ENCODE measurements at regions not wholly inside any gene's neighbourhood (a gene's known extent, or its start where the extent isn't known, plus 50 kb on each side); places are given as distances from the start of the nearest gene placed in this dataset.

- Histone ChIP-seq H3K27me3 (ENCODE audit: insufficient read depth, low read length) (no peaks in the 10 kb centered on the region), H3K36me3 (ENCODE audit: insufficient read depth, low read length) (no peaks in the 10 kb centered on the region), H3K4me1 (ENCODE audit: insufficient read depth, low read length) (no peaks in the 10 kb centered on the region), H3K27ac (ENCODE audit: low read depth, low read length) (no peak overlapping the region), H3K79me2 (ENCODE audit: insufficient read depth, low read length) (no peaks in the 10 kb centered on the region), H4K20me1 (ENCODE audit: insufficient read depth, low read length) (no peaks in the 10 kb centered on the region), H3K9ac (ENCODE audit: low read length) (no peak overlapping the region), H3K9me3 (ENCODE audit: insufficient read depth, low read depth, low read length) (no peaks in the 10 kb centered on the region), H2AFZ (ENCODE audit: low read depth, low read length) (no peak overlapping the region), H3K4me3 (ENCODE audit: insufficient read depth, low read depth, low read length) (no peak overlapping the region), H3K4me2 (ENCODE audit: low read length) (no peak overlapping the region)
- no peaks in the 10 kb centered on the region for H3K9me3 Mint-ChIP-seq (ENCODE audit: unreplicated experiment)
- DNase-seq (ENCODE audit: low read depth) (no peak), FAIRE-seq (no peak)
- H3K27ac Mint-ChIP-seq (ENCODE audit: unreplicated experiment) = no peak overlapping the region
- peaks cover 5% of the 10 kb centered on the region for H3K4me1 Mint-ChIP-seq (ENCODE audit: low read depth, unreplicated experiment)
- TF ChIP-seq EZH2 (IDR thresholded peaks at IDR 0.05; ENCODE audit: insufficient read depth, low read length) = no peak
- TF ChIP-seq, protein P1, sequence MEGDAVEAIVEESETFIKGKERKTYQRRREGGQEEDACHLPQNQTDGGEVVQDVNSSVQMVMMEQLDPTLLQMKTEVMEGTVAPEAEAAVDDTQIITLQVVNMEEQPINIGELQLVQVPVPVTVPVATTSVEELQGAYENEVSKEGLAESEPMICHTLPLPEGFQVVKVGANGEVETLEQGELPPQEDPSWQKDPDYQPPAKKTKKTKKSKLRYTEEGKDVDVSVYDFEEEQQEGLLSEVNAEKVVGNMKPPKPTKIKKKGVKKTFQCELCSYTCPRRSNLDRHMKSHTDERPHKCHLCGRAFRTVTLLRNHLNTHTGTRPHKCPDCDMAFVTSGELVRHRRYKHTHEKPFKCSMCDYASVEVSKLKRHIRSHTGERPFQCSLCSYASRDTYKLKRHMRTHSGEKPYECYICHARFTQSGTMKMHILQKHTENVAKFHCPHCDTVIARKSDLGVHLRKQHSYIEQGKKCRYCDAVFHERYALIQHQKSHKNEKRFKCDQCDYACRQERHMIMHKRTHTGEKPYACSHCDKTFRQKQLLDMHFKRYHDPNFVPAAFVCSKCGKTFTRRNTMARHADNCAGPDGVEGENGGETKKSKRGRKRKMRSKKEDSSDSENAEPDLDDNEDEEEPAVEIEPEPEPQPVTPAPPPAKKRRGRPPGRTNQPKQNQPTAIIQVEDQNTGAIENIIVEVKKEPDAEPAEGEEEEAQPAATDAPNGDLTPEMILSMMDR (IDR thresholded peaks at IDR 0.05; ENCODE audit: insufficient read depth, low read depth, low read length) = no peak
- no peaks in the 10 kb centered on the region for H3K36me3 Mint-ChIP-seq (ENCODE audit: low read depth, unreplicated experiment)
- H3K4me3 Mint-ChIP-seq (ENCODE audit: unreplicated experiment) = no peak overlapping the region
- H3K27me3 Mint-ChIP-seq (ENCODE audit: low read depth, unreplicated experiment) = no peaks in the 10 kb centered on the region
Observed at GRCh38 chr9:84061613-84062193, 81.1 kb downstream of the RMI1 start.

DNA sequence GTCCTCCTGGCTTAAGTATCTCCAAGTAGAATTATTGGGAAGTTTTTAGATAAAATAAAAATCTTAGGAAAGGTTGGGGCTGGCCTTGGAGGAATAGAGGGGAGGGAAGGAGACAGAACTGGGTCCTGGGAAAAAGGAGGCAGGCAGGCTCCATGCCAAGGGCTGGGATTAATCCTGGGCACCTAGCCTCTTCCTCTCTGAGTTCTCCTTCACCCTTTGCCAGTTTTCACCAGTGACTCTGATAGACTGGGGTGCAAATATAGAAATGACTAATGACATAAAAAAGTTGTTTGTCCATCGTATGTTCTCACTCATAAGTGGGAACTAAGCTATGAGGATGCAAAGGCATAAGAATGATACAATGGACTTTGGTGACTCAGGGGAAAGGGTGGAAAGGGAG is 81.9 kb downstream of the RMI1 start:
- no peak for FAIRE-seq
- no peaks in the 10 kb centered on the region for H3K36me3 ChIP-seq (ENCODE audit: insufficient read depth, low read length)

GRCh38 chr9:84067821-84068220 is 87.2 kb downstream of the RMI1 start:
- H3K27me3 Mint-ChIP-seq (ENCODE audit: low read depth, unreplicated experiment) = no peaks in the 10 kb centered on the region
- TF ChIP-seq, protein P1 (IDR thresholded peaks at IDR 0.05; ENCODE audit: insufficient read depth, low read depth, low read length) = no peak
- no peak for TF ChIP-seq EZH2 (IDR thresholded peaks at IDR 0.05; ENCODE audit: insufficient read depth, low read length)
- Histone ChIP-seq H2AFZ (ENCODE audit: low read depth, low read length) (no peak overlapping the region), H3K9me3 (ENCODE audit: insufficient read depth, low read depth, low read length) (no peaks in the 10 kb centered on the region), H3K79me2 (ENCODE audit: insufficient read depth, low read length) (no peaks in the 10 kb centered on the region), H4K20me1 (ENCODE audit: insufficient read depth, low read length) (no peaks in the 10 kb centered on the region), H3K4me3 (ENCODE audit: insufficient read depth, low read depth, low read length) (no peak overlapping the region), H3K4me1 (ENCODE audit: insufficient read depth, low read length) (no peaks in the 10 kb centered on the region), H3K27ac (ENCODE audit: low read depth, low read length) (no peak overlapping the region), H3K27me3 (ENCODE audit: insufficient read depth, low read length) (no peaks in the 10 kb centered on the region), H3K9ac (ENCODE audit: low read length) (no peak overlapping the region), H3K36me3 (ENCODE audit: insufficient read depth, low read length) (no peaks in the 10 kb centered on the region), H3K4me2 (ENCODE audit: low read length) (no peak overlapping the region)
- no peak for DNase-seq (ENCODE audit: low read depth)
- FAIRE-seq = no peak
- H3K4me1 Mint-ChIP-seq (ENCODE audit: low read depth, unreplicated experiment) = peaks cover 5% of the 10 kb centered on the region
- no peaks in the 10 kb centered on the region for H3K9me3 Mint-ChIP-seq (ENCODE audit: unreplicated experiment)
- H3K36me3 Mint-ChIP-seq (ENCODE audit: low read depth, unreplicated experiment) = no peaks in the 10 kb centered on the region
- no peak overlapping the region for H3K27ac Mint-ChIP-seq (ENCODE audit: unreplicated experiment)
- H3K4me3 Mint-ChIP-seq (ENCODE audit: unreplicated experiment) = no peak overlapping the region

More for the DNA sequence above, 81.9 kb downstream of the RMI1 start:
- Histone ChIP-seq H3K27ac (ENCODE audit: low read depth, low read length) (no peak overlapping the region), H3K9ac (ENCODE audit: low read length) (no peak overlapping the region), H3K27me3 (ENCODE audit: insufficient read depth, low read length) (no peaks in the 10 kb centered on the region), H4K20me1 (ENCODE audit: insufficient read depth, low read length) (no peaks in the 10 kb centered on the region), H3K4me1 (ENCODE audit: insufficient read depth, low read length) (no peaks in the 10 kb centered on the region), H3K9me3 (ENCODE audit: insufficient read depth, low read depth, low read length) (no peaks in the 10 kb centered on the region), H2AFZ (ENCODE audit: low read depth, low read length) (no peak overlapping the region), H3K4me2 (ENCODE audit: low read length) (no peak overlapping the region), H3K79me2 (ENCODE audit: insufficient read depth, low read length) (no peaks in the 10 kb centered on the region), H3K4me3 (ENCODE audit: insufficient read depth, low read depth, low read length) (no peak overlapping the region)
- no peak overlapping the region for H3K4me3 Mint-ChIP-seq (ENCODE audit: unreplicated experiment)
- no peaks in the 10 kb centered on the region for H3K27me3 Mint-ChIP-seq (ENCODE audit: low read depth, unreplicated experiment)
- no peaks in the 10 kb centered on the region for H3K9me3 Mint-ChIP-seq (ENCODE audit: unreplicated experiment)
- H3K36me3 Mint-ChIP-seq (ENCODE audit: low read depth, unreplicated experiment) = no peaks in the 10 kb centered on the region
- H3K27ac Mint-ChIP-seq (ENCODE audit: unreplicated experiment) = no peak overlapping the region
- H3K4me1 Mint-ChIP-seq (ENCODE audit: low read depth, unreplicated experiment) = peaks cover 5% of the 10 kb centered on the region
- no peak for TF ChIP-seq EZH2 (IDR thresholded peaks at IDR 0.05; ENCODE audit: insufficient read depth, low read length)
- TF ChIP-seq, protein P1 (IDR thresholded peaks at IDR 0.05; ENCODE audit: insufficient read depth, low read depth, low read length) = no peak
- DNase-seq (ENCODE audit: low read depth) = no peak

Data from astrocyte (in vitro differentiated cells and primary cell).